ENCODE measurements at regions not wholly inside any gene's neighbourhood (a gene's known extent, or its start where the extent isn't known, plus 50 kb on each side); places are given as distances from the start of the nearest gene placed in this dataset.

- peaks cover 4% of the 10 kb centered on the region for H3K36me3 Mint-ChIP-seq (ENCODE audit: unreplicated experiment)
- H3K4me3 Mint-ChIP-seq (ENCODE audit: unreplicated experiment) = no peak overlapping the region
- no peak for TF ChIP-seq CTCF (IDR thresholded peaks at IDR 0.05; ENCODE audit: partially characterized antibody, unreplicated experiment)
- peaks cover 7% of the 10 kb centered on the region for H3K27me3 Mint-ChIP-seq (ENCODE audit: unreplicated experiment)
- no peak for DNase-seq
- H3K9me3 Mint-ChIP-seq (ENCODE audit: unreplicated experiment) = no peaks in the 10 kb centered on the region
- no peak overlapping the region for H3K27ac Mint-ChIP-seq (ENCODE audit: unreplicated experiment)
- H3K4me1 Mint-ChIP-seq (ENCODE audit: low read depth, unreplicated experiment) = peaks cover 29% of the 10 kb centered on the region
Observed at GRCh38 chr2:128399256-128399655, 80.6 kb upstream of the HS6ST1 start.

- H3K4me3 Mint-ChIP-seq (ENCODE audit: unreplicated experiment) = no peak overlapping the region
- no peak overlapping the region for H3K27ac Mint-ChIP-seq (ENCODE audit: unreplicated experiment)
- DNase-seq = no peak
- H3K9me3 Mint-ChIP-seq (ENCODE audit: unreplicated experiment) = no peaks in the 10 kb centered on the region
- H3K36me3 Mint-ChIP-seq (ENCODE audit: unreplicated experiment) = peaks cover 4% of the 10 kb centered on the region
- peaks cover 29% of the 10 kb centered on the region for H3K4me1 Mint-ChIP-seq (ENCODE audit: low read depth, unreplicated experiment)
- TF ChIP-seq CTCF (IDR thresholded peaks at IDR 0.05; ENCODE audit: partially characterized antibody, unreplicated experiment) = no peak
- H3K27me3 Mint-ChIP-seq (ENCODE audit: unreplicated experiment) = peaks cover 7% of the 10 kb centered on the region
Observed at GRCh38 chr2:128399690-128400291, 81.1 kb upstream of the HS6ST1 start.

GRCh38 chr2:128401680-128402079 is 83.0 kb upstream of the HS6ST1 start:
- no peak for TF ChIP-seq CTCF (IDR thresholded peaks at IDR 0.05; ENCODE audit: partially characterized antibody, unreplicated experiment)
- Mint-ChIP-seq H3K27ac (ENCODE audit: unreplicated experiment) (no peak overlapping the region), H3K9me3 (ENCODE audit: unreplicated experiment) (no peaks in the 10 kb centered on the region), H3K27me3 (ENCODE audit: unreplicated experiment) (peaks cover 6% of the 10 kb centered on the region), H3K4me1 (ENCODE audit: low read depth, unreplicated experiment) (peaks cover 28% of the 10 kb centered on the region), H3K36me3 (ENCODE audit: unreplicated experiment) (peaks cover 8% of the 10 kb centered on the region), H3K4me3 (ENCODE audit: unreplicated experiment) (no peak overlapping the region)
- DNase-seq = no peak

GRCh38 chr2:128402911-128403670 is 84.4 kb upstream of the HS6ST1 start:
- H3K9me3 Mint-ChIP-seq (ENCODE audit: unreplicated experiment) = no peaks in the 10 kb centered on the region
- no peak for DNase-seq
- H3K4me1 Mint-ChIP-seq (ENCODE audit: low read depth, unreplicated experiment) = peaks cover 25% of the 10 kb centered on the region
- peaks cover 10% of the 10 kb centered on the region for H3K36me3 Mint-ChIP-seq (ENCODE audit: unreplicated experiment)
- H3K4me3 Mint-ChIP-seq (ENCODE audit: unreplicated experiment) = no peak overlapping the region
- H3K27me3 Mint-ChIP-seq (ENCODE audit: unreplicated experiment) = peaks cover 6% of the 10 kb centered on the region
- H3K27ac Mint-ChIP-seq (ENCODE audit: unreplicated experiment) = no peak overlapping the region
- no peak for TF ChIP-seq CTCF (IDR thresholded peaks at IDR 0.05; ENCODE audit: partially characterized antibody, unreplicated experiment)

Data from glutamatergic neuron (in vitro differentiated cells).